ENCODE measurements at regions not wholly inside any gene's neighbourhood (a gene's known extent, or its start where the extent isn't known, plus 50 kb on each side); places are given as distances from the start of the nearest gene placed in this dataset.

DNA sequence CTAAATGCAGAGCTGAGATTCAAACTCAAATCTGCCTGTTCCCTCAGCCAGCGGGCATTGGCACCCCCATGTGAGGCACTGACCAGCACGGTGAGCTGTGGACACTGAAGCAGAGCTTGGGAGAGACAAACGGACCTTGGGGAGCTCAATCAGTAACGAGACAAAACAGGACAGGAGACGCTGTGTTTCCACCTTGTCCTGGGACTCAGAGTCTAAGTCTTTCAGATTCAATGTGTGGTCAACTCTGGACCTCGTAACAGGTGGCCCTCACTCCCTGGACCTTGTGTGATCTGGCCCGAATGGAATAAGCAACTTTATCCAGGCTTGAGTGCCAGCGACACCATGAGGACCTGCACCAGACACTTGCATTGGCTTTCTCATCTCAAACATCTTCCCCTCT, 232.5 kb downstream of the UACA start:
- no peaks in the 10 kb centered on the region for H3K36me3 ChIP-seq (ENCODE audit: insufficient read depth, low read length)
- H3K9ac ChIP-seq (ENCODE audit: low read depth, low read length): no peak overlapping the region
- H3K4me1 ChIP-seq (ENCODE audit: insufficient read depth, low read length): peaks cover 14% of the 10 kb centered on the region
- no peaks in the 10 kb centered on the region for H3K9me3 ChIP-seq (ENCODE audit: control insufficient read depth, insufficient read depth, low read length)

DNA sequence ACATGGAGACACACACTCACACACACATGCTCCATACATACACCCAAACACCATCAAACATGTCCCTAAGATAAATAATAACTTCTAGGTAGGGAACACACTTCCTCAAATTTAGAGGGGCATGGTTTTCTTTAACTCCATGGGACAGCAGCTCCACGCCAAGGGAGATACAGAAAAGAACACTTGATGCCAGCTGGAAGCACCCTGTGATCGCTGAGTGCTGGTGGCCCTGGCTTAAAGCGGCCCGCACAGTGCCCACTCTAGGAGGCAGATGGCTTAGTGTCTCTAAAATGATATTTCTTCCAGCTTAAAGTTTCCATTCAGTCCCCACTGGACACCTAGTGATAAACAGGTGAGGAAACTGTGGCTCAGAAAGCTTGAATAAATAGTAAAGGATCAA, 232.9 kb downstream of the UACA start:
- H3K4me1 ChIP-seq (ENCODE audit: insufficient read depth, low read length): peaks cover 10% of the 10 kb centered on the region
- H3K36me3 ChIP-seq (ENCODE audit: insufficient read depth, low read length): no peaks in the 10 kb centered on the region
- no peaks in the 10 kb centered on the region for H3K9me3 ChIP-seq (ENCODE audit: control insufficient read depth, insufficient read depth, low read length)

DNA sequence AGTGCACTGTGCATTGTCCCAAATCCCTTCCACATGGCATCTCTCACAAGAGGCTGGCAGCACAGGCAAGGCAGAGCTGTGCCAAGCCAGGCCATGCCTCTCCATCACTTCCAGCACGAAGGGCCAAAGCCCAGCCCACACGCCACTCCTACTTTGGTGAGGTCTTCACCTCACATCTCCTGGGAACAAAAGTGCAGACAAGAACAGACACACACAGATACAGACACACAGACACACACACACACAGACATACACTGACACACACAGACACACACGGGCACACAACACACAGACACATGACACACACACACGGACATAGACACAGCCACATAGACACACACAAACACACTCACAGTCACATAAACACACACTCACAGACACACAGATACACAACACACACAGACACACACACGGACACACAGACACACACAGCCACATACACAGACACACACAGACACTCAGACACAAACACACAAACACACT, 233.3 kb downstream of the UACA start:
- peaks cover 7% of the 10 kb centered on the region; the same call in 1 of the 2 replicates for H3K4me1 ChIP-seq (ENCODE audit: insufficient read depth, low read length)

More for the DNA sequence above, 232.9 kb downstream of the UACA start:
- H3K9ac ChIP-seq (ENCODE audit: low read depth, low read length): no peak overlapping the region

DNA sequence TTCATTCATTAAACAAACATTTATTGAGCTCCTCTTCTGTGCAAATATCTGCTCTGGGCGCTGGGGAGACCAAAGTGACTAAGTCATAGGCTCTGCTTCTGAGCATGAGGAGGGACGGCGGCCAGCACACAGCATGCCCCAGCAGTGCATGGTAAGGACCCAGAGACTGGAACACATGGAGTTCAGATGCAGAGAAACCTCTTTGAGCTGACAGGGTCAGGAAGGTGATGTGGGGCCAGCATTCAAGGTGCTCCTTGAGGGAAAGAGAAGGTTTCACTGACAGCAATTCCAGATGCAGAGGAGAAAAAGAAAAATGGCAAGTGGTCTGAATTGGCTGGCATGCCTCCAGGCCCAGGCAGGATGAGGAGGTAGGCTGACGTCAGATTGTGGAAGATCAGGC, 234.5 kb downstream of the UACA start:
- H3K36me3 ChIP-seq (ENCODE audit: insufficient read depth, low read length): no peaks in the 10 kb centered on the region
- H3K9me3 ChIP-seq (ENCODE audit: control insufficient read depth, insufficient read depth, low read length): no peaks in the 10 kb centered on the region
- no peak overlapping the region for H3K9ac ChIP-seq (ENCODE audit: low read depth, low read length)
- H3K4me1 ChIP-seq (ENCODE audit: insufficient read depth, low read length): 0 out of 2 replicates have a peak, but pooled peaks cover 9% of the 10 kb centered on the region

More for the DNA sequence above, 233.3 kb downstream of the UACA start:
- H3K9me3 ChIP-seq (ENCODE audit: control insufficient read depth, insufficient read depth, low read length): no peaks in the 10 kb centered on the region
- no peaks in the 10 kb centered on the region for H3K36me3 ChIP-seq (ENCODE audit: insufficient read depth, low read length)
- H3K9ac ChIP-seq (ENCODE audit: low read depth, low read length): no peak overlapping the region

DNA sequence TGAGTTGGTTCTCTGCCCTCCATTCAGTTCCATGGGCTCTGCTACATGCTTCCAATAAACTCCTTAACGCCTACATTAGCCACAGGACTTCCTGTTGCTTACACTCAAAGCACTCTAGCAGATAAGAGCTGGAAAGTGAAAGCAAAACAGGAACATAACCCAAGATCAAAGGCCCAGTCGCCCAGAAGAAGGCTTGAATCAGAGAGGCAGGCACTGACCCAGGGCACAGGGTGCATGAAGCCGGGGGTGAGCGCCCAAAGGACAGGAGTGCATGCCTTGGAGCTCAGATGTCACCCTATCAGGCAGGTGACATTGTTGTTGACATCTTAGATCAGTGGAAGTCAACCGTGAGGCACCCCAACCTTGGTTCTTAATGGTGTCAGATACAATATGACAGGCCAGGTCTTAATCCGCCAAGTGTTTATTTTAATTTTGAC, 235.1 kb downstream of the UACA start:
- Histone ChIP-seq H3K4me1 (ENCODE audit: insufficient read depth, low read length) (0 out of 2 replicates have a peak, but pooled peaks cover 9% of the 10 kb centered on the region), H3K9me3 (ENCODE audit: control insufficient read depth, insufficient read depth, low read length) (no peaks in the 10 kb centered on the region), H3K9ac (ENCODE audit: low read depth, low read length) (no peak overlapping the region), H3K36me3 (ENCODE audit: insufficient read depth, low read length) (no peaks in the 10 kb centered on the region)

DNA sequence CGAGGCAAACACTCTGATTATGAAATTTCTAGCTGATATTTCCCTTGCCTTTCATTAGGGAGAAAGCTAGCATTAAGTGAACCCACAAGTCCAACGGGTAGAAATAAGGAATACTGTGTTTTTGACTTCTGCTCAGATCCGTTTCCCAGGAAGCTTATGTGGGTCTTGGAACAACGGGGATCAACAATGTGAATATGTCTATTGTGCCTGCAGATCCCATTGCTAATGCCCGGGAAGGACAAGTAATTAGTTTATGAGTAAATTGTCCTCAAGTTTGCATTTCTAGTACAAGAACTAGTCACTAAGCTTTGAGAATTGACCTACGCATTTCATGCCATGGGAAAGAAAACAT, 236.4 kb downstream of the UACA start:
- H3K9ac ChIP-seq (ENCODE audit: low read depth, low read length): no peak overlapping the region
- H3K36me3 ChIP-seq (ENCODE audit: insufficient read depth, low read length): no peaks in the 10 kb centered on the region
- H3K4me1 ChIP-seq (ENCODE audit: insufficient read depth, low read length): 0 out of 2 replicates have a peak, but pooled peaks cover 9% of the 10 kb centered on the region
- H3K9me3 ChIP-seq (ENCODE audit: control insufficient read depth, insufficient read depth, low read length): no peaks in the 10 kb centered on the region

DNA sequence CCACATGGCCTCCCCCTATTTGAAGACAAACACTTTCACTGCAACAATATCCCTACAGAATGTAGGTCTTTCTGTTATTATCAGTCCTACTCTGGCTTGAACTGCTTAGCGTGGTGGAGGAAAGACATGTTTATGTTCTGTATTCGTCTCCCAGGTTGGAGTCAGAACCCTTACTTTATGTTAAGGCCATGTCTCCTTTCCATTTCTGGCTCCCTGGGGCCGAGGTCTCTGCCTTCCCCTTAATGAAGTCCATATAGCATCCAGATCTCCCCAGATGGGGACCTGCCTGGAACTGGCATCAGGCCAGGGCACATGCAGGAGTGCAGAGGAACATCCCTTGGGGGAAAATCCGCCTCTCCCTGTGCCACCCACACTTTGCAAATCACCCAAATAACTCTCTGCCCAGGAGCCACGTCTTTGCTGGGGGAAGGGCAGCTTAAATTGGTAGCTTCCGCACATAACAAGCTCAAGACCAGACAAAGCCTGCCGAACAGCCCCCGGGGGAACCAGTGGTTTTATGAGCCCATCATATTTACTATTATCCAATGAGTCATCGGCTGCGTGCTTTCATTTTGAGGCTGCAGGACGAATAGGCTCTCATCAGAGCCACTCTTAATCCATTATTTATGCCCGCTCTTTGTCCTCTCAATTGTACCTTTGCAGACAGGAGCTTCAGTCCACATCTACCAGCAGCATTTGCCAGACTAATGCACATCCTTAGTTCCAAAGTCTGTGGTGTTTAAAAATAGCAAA, 237.0 kb downstream of the UACA start:
- no peaks in the 10 kb centered on the region for H3K9me3 ChIP-seq (ENCODE audit: control insufficient read depth, insufficient read depth, low read length)
- no peak overlapping the region for H3K9ac ChIP-seq (ENCODE audit: low read depth, low read length)
- no peaks in the 10 kb centered on the region for H3K36me3 ChIP-seq (ENCODE audit: insufficient read depth, low read length)
- H3K4me1 ChIP-seq (ENCODE audit: insufficient read depth, low read length): 0 out of 2 replicates have a peak, but pooled peaks cover 9% of the 10 kb centered on the region

DNA sequence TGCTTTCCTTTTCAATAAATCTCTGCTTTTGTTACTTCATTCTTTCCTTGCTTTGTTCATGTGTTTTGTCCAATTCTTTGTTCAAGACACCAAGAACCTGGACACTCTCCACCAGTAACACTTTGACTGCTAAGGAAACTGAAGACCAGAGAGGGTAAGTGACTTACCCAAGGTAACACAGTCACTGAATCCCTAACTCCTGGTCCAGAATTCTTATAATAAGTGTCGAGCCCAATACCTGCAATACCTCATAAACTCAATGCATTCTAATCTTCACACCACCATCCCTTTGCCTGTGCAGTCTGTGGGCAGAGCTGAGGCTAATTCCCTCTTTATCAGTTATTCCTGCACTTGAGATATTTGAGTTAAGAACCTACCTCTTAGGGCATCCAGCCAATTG, 237.8 kb downstream of the UACA start:
- H3K9ac ChIP-seq (ENCODE audit: low read depth, low read length): no peak overlapping the region

DNA sequence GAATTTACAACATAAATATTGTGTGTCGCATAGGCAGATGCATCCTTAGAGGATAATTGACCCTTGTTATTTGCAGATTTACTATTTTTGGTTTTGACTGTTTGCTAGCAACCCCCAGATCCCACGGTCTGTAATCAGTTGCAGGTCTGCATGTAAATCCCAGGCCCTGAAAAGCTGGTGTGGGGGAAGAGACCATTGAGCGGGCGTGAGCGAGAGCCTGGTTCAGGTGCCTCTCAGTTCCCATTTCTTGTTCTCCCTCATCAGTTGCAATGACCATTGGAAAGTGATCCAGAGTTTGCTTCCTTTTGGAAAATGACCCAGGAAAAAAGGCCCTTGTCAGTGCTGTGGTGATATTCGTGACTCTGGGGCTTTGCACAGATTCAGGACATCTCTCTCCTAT, 238.9 kb downstream of the UACA start:
- Histone ChIP-seq H3K9me3 (ENCODE audit: control insufficient read depth, insufficient read depth, low read length) (no peaks in the 10 kb centered on the region), H3K36me3 (ENCODE audit: insufficient read depth, low read length) (no peaks in the 10 kb centered on the region), H3K4me1 (ENCODE audit: insufficient read depth, low read length) (0 out of 2 replicates have a peak, but pooled peaks cover 9% of the 10 kb centered on the region), H3K9ac (ENCODE audit: low read depth, low read length) (no peak overlapping the region)

More for the DNA sequence above, 237.8 kb downstream of the UACA start:
- Histone ChIP-seq H3K4me1 (ENCODE audit: insufficient read depth, low read length) (0 out of 2 replicates have a peak, but pooled peaks cover 9% of the 10 kb centered on the region), H3K36me3 (ENCODE audit: insufficient read depth, low read length) (no peaks in the 10 kb centered on the region), H3K9me3 (ENCODE audit: control insufficient read depth, insufficient read depth, low read length) (no peaks in the 10 kb centered on the region)

DNA sequence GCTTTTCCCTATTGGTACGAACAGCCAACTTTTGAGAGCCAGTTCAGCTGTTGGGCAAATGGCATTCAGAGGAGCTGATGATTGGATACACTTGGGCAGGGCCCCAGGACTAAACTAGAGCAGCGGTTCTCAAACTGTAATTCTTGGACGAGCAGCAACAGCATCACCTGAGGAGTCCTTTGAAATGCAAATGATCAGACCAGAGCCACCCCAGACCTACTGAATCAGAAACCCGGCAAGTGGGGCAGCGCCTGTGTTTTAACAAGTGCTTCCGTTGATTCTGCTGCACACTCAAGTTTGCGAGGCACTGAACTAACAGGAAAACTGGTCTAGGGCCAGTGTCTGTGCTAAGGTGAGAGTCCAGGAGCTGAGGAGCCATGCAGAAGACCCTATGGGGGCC, 239.7 kb downstream of the UACA start:
- Histone ChIP-seq H3K4me1 (ENCODE audit: insufficient read depth, low read length) (0 out of 2 replicates have a peak, but pooled peaks cover 9% of the 10 kb centered on the region), H3K9ac (ENCODE audit: low read depth, low read length) (no peak overlapping the region), H3K9me3 (ENCODE audit: control insufficient read depth, insufficient read depth, low read length) (no peaks in the 10 kb centered on the region), H3K36me3 (ENCODE audit: insufficient read depth, low read length) (no peaks in the 10 kb centered on the region)

DNA sequence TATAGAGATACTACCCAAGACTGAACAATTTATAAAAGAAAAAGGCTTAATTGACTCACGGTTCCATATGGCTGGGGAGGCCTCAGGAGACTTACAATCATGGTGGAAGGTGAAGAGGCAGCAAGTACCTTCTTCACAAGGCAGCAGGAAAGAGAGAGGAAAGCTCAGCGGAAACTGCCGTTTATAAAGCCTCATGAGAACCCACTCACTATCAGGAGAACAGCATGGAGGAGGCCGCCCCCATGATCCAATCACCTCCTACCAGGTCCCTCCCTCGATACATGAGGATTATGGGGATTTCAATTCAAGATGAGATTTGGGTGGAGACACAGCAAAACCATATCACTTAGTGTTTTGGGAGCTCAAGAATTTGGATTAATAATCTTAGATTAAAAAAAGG, 240.2 kb downstream of the UACA start:
- no peak overlapping the region for H3K9ac ChIP-seq (ENCODE audit: low read depth, low read length)
- no peaks in the 10 kb centered on the region for H3K36me3 ChIP-seq (ENCODE audit: insufficient read depth, low read length)
- H3K9me3 ChIP-seq (ENCODE audit: control insufficient read depth, insufficient read depth, low read length): no peaks in the 10 kb centered on the region
- 0 out of 2 replicates have a peak, but pooled peaks cover 9% of the 10 kb centered on the region for H3K4me1 ChIP-seq (ENCODE audit: insufficient read depth, low read length)

DNA sequence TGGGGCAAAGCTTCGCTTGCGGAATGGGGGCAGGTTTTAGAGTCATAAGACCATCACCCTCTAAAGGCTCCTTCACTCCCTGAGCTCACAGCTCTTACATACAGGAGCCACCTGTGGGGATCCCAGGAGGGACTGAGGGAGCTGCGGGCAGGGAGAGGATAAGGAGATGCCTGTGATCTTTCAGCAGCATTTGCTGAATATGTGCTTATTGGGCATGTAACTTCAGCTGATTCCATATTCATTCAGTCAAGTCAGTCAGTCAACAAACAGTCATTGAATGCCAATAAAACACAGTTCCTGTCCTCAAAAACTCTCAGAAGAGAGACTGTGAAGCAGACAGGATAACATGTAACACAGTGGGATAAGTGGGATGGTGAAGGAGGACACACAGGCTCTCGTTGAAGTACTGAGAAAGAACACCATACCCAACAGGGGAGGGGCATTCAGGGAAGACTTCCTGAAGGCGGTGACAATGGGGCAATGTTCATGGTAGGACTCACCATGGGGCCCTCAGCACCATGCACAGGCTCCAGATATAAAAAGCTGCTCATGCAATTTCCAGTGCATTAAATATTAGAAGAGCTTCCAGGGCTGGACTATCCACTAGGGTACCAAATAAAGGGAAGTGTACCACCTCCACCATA, 240.9 kb downstream of the UACA start:
- H3K9ac ChIP-seq (ENCODE audit: low read depth, low read length): no peak overlapping the region
- H3K4me1 ChIP-seq (ENCODE audit: insufficient read depth, low read length): peaks cover 9% of the 10 kb centered on the region; the same call in 1 of the 2 replicates
- no peaks in the 10 kb centered on the region for H3K9me3 ChIP-seq (ENCODE audit: control insufficient read depth, insufficient read depth, low read length)
- H3K36me3 ChIP-seq (ENCODE audit: insufficient read depth, low read length): no peaks in the 10 kb centered on the region

DNA sequence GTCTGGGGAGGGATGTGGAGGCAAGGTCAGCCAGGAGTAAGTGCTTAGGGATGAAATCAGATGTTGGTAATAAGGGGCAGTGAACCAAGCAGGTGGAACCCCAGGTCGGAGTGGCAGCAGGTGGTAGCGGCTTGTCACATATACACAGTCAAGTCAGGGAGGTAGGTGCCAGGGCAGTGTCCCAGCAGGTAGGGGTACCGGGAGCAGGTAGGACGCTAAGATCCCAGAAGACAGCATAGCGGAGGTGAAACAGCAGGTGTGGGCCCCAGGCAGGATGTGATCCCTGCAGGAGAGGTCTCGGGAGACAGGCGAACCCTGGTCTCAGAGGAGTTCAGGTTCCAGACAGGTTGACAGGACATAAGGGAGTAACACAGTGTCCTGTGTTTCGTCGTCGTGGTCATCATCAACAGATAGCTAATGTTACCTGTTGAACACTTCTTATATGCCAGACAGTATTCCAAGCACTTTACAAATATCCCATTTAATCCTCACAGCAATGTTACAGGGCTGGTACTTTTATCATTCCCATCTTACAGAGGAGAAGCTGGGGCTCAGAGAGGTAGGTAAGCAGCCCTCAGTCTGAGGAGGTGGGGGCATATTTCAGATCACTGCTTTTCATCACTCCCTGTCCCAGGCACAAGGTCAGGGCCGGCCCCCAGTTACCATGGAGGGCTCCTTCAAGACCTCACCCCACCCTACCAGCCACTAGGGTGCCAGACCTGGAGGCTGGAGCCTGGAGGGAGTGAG, 241.6 kb downstream of the UACA start:
- Histone ChIP-seq H3K9me3 (ENCODE audit: control insufficient read depth, insufficient read depth, low read length) (no peaks in the 10 kb centered on the region), H3K9ac (ENCODE audit: low read depth, low read length) (no peak overlapping the region), H3K36me3 (ENCODE audit: insufficient read depth, low read length) (no peaks in the 10 kb centered on the region), H3K4me1 (ENCODE audit: insufficient read depth, low read length) (peaks cover 9% of the 10 kb centered on the region; the same call in 1 of the 2 replicates)

DNA sequence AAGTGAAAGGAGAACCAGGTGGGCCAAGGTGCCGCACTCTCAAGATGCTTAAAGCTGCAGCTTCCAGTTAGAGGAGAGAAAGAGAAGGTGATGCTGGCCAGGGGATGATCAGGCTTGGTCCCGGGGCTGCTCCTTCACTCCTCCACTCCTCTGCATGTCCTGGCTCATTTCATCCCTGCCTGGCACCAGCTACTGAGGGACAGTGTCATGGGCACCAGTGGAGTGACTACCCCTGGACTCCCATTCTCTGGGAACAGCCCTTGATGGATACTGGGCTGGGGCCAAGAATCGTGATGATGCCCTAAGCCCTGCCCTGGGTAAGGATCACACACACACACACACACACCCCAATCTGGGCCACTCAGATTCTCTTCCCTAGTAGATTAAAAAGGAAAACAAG, 243.7 kb downstream of the UACA start:
- H3K36me3 ChIP-seq (ENCODE audit: insufficient read depth, low read length): no peaks in the 10 kb centered on the region
- no peaks in the 10 kb centered on the region for H3K9me3 ChIP-seq (ENCODE audit: control insufficient read depth, insufficient read depth, low read length)
- no peak overlapping the region for H3K9ac ChIP-seq (ENCODE audit: low read depth, low read length)
- peaks cover 3% of the 10 kb centered on the region; the same call in 1 of the 2 replicates for H3K4me1 ChIP-seq (ENCODE audit: insufficient read depth, low read length)

All from ES-I3 (cell line).